HL-60 (cell line): ENCODE measurements at regions not wholly inside any gene's neighbourhood (a gene's known extent, or its start where the extent isn't known, plus 50 kb on each side); places are given as distances from the start of the nearest gene placed in this dataset.

Experiments
- DNase-seq, 2 experiments: peaks; one replicate each; pipeline ENCODE4 v3.0.0-alpha.2; 2010 to 2020; ENCODE audit warnings: low read depth in 1 of 2, low spot score in 1 of 2
- H3K27ac ChIP-seq: fragments of 250-450 bp; sonication (Bioruptor Pico); replicated peaks from 2 replicates; pipeline ENCODE4 v1.5.1; 2020; ENCODE audit warnings: mild to moderate bottlenecking, moderate library complexity
- H3K27me3 ChIP-seq: fragments of 250-450 bp; sonication (Bioruptor Pico); 2 replicates; pipeline ENCODE4 v1.5.1; 2021; ENCODE audit warnings: mild to moderate bottlenecking, moderate library complexity; ENCODE audit not compliant: insufficient read depth, poor library complexity, severe bottlenecking
- H3K4me3 ChIP-seq: replicated peaks from 2 replicates; pipeline ENCODE4 v1.5.1; 2011; ENCODE audit warnings: mild to moderate bottlenecking, control low read depth, low read length; ENCODE audit not compliant: insufficient read depth
- CTCF ChIP-seq: IDR thresholded peaks from one replicate; pipeline ENCODE4 v1.5.1; 2011; ENCODE audit warnings: low read length, control low read depth, inconsistent platforms; ENCODE audit not compliant: insufficient read depth
- GABPA ChIP-seq: IDR thresholded peaks from 2 replicates; pipeline ENCODE4 v1.6.1; 2012; ENCODE audit warnings: low read depth
- POLR2AphosphoS5 ChIP-seq: IDR thresholded peaks from 2 replicates; pipeline ENCODE4 v1.6.1; 2012; ENCODE audit warnings: low read depth
- SPI1 ChIP-seq: IDR thresholded peaks from 2 replicates; pipeline ENCODE4 v1.6.1; 2012; ENCODE audit warnings: low read depth, mild to moderate bottlenecking, borderline replicate concordance
- TF ChIP-seq, protein P1 (sequence below): IDR thresholded peaks from 2 replicates; pipeline ENCODE4 v1.6.1; 2012; ENCODE audit warnings: low read depth; ENCODE audit not compliant: insufficient replicate concordance

DNA sequence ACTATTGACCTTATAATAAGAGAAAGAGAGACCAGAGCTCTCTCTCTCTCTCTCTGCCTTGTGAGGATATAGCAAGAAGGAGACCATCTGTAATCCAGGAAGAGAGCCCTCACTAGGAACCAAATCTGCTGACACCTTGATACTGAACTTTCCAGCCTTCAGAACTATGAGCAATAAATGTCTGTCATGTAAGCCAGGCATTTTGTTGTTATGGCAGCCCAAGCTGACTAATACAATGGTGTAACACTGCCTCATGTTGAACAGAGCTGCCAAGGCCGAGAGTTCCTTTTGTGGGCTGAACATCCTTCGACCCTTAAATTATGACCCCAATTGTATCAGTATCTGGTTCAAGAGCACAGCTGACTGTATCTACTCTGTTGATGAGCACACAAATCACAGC, 108.0 kb downstream of the LRRC30 start:
- Histone ChIP-seq H3K4me3 (no peak overlapping the region), H3K27me3 (no peaks in the 10 kb centered on the region), H3K27ac (no peak overlapping the region)
- TF ChIP-seq POLR2AphosphoS5 (no peak), SPI1 (no peak), CTCF (no peak), GABPA (no peak)
- TF ChIP-seq, protein P1, sequence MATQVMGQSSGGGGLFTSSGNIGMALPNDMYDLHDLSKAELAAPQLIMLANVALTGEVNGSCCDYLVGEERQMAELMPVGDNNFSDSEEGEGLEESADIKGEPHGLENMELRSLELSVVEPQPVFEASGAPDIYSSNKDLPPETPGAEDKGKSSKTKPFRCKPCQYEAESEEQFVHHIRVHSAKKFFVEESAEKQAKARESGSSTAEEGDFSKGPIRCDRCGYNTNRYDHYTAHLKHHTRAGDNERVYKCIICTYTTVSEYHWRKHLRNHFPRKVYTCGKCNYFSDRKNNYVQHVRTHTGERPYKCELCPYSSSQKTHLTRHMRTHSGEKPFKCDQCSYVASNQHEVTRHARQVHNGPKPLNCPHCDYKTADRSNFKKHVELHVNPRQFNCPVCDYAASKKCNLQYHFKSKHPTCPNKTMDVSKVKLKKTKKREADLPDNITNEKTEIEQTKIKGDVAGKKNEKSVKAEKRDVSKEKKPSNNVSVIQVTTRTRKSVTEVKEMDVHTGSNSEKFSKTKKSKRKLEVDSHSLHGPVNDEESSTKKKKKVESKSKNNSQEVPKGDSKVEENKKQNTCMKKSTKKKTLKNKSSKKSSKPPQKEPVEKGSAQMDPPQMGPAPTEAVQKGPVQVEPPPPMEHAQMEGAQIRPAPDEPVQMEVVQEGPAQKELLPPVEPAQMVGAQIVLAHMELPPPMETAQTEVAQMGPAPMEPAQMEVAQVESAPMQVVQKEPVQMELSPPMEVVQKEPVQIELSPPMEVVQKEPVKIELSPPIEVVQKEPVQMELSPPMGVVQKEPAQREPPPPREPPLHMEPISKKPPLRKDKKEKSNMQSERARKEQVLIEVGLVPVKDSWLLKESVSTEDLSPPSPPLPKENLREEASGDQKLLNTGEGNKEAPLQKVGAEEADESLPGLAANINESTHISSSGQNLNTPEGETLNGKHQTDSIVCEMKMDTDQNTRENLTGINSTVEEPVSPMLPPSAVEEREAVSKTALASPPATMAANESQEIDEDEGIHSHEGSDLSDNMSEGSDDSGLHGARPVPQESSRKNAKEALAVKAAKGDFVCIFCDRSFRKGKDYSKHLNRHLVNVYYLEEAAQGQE = no peak
- DNase-seq = no peak

DNA sequence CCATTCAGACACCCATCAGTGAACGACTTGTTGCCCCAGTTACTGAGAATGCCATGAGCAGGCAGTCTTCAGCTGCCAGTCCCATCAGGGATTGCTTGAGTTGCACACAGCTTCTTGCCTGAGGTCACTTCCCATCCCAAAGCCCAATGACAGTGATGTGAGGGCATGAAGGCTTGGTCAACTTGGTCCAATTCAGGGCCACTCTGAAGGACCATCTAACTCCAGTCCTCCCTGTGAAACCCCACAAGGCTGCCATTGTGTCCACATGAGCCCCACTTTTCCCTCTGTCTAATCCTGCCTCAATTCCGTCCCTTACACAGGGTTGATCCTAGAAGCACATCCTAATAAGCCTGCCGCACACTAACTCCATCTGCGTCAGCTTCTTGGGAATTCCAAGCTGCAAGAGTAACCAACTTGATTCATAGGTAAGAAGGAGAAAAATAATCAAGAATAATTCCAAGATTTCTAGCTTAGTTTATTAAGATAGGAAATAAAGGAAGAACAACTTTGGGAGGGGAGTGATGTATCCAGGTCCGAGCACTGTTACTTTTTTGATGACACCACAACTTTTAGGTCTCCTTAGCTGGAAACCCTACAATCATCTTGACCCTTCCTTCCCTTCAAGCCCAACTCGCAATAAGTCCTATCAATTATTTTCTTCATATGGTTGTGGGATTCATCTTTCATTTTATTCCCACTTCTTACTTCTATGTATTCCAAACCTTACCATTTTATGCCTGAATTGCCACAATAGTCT, 110.9 kb downstream of the LRRC30 start:
- Histone ChIP-seq H3K4me3 (no peak overlapping the region), H3K27me3 (no peaks in the 10 kb centered on the region), H3K27ac (no peak overlapping the region)
- TF ChIP-seq POLR2AphosphoS5 (no peak), SPI1 (no peak), CTCF (no peak), GABPA (no peak)
- TF ChIP-seq, protein P1 = no peak
- DNase-seq = no peak

- no peak overlapping the region for H3K4me3 ChIP-seq
- TF ChIP-seq SPI1 = no peak
- TF ChIP-seq CTCF = no peak
- TF ChIP-seq GABPA = no peak
- TF ChIP-seq, protein P1 = no peak
- no peak for TF ChIP-seq POLR2AphosphoS5
- H3K27me3 ChIP-seq = no peaks in the 10 kb centered on the region
- DNase-seq = no peak
- H3K27ac ChIP-seq = no peak overlapping the region
Measured at GRCh38 chr18:7349181-7349837, 118.4 kb downstream of the LRRC30 start.
